ENCODE measurements at regions not wholly inside any gene's neighbourhood (a gene's known extent, or its start where the extent isn't known, plus 50 kb on each side); places are given as distances from the start of the nearest gene placed in this dataset.

DNA sequence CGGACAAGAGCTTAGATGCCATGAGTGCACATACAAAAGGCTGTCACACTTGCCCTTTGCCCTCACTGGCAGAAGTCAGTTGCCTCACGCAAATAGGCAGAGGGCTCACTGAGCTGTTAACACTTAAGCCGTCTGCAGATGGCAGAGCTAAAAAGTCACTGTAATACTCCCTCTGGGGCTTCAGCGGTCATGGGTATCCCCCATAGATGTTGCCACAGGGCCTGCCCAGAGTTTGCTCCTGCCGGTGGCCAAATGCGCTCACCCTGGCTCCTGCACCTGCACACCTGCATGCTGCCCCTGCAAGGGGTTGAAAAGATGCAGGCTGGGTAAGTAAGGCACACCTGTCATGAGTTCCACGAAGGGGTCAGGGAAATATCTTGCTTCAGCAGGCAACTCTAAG lies 741.5 kb downstream of the EDEM1 start:
- intact Hi-C loops (cut with micrococcal nuclease) (no loop called here), in situ Hi-C loops (cut with MboI) (no loop called here)
- Histone ChIP-seq H4K20me1 (replicated peaks; ENCODE audit: control insufficient read depth, insufficient read depth, low read length) (no peaks in the 10 kb centered on the region), H3K9ac (ENCODE audit: insufficient read depth in 1 of 2, low read depth in 2 of 2, low read length in 2 of 2) (no peak overlapping the region), H3K9me1 (ENCODE audit: control insufficient read depth, insufficient read depth, low read length) (no peaks in the 10 kb centered on the region), H3K79me2 (ENCODE audit: control insufficient read depth, insufficient read depth, low read length) (no peaks in the 10 kb centered on the region), H3K9me3 (replicated peaks; ENCODE audit: control insufficient read depth, insufficient read depth, low read depth, low read length) (no peaks in the 10 kb centered on the region), H3K27ac (ENCODE audit: extremely low read depth, low read depth, low read length) (no peak overlapping the region), H2AFZ (ENCODE audit: low read depth, low read length) (no peak overlapping the region), H3K4me2 (ENCODE audit: insufficient read depth, low read length) (no peak overlapping the region), H3K27me3 (ENCODE audit: control insufficient read depth in 2 of 2, insufficient read depth in 2 of 2, low read length in 2 of 2) (no peaks in the 10 kb centered on the region), H3K4me3 (no peak overlapping the region), H3K4me1 (replicated peaks in 1 of 2; ENCODE audit: control insufficient read depth in 2 of 2, insufficient read depth in 2 of 2, low read length in 2 of 2) (no peaks in the 10 kb centered on the region), H3K36me3 (ENCODE audit: control insufficient read depth, insufficient read depth, low read length) (no peaks in the 10 kb centered on the region)
- ATAC-seq = no peak
- no peak for DNase-seq (ENCODE audit: extremely low read depth in 1 of 4, low spot score in 3 of 4)
- no TSS peak for BruUV-seq (replicated peaks)
- POLR2A ChIA-PET = interaction anchor here (0.7 to 1.0 kb wide), 2 partner anchors 15 to 371 kb away, joined by 3 read pairs; no protein-coding TSS in a partner anchor
- no peak for FAIRE-seq
- WGBS (ENCODE audit: insufficient coverage, low coverage, missing lambda C conversion rate) = under 1% methylated on average over 7 of the region's 7 CpGs
- CTCF ChIA-PET (ENCODE audit: low intra/inter-chr PET ratio) = no interaction called here
- TF ChIP-seq ZNF232 (CRISPR knock-in tag; IDR thresholded peaks at IDR 0.05) (no peak), BRF1 (IDR thresholded peaks at IDR 0.05; ENCODE audit: borderline replicate concordance, extremely low read depth, insufficient read length) (no peak), MECOM (CRISPR knock-in tag; IDR thresholded peaks at IDR 0.05) (no peak), MCM3 (IDR thresholded peaks at IDR 0.05) (no peak), MTA2 (IDR thresholded peaks at IDR 0.05; ENCODE audit: low read depth) (no peak), ZBTB1 (CRISPR knock-in tag; IDR thresholded peaks at IDR 0.05; ENCODE audit: borderline replicate concordance, low read depth) (no peak), GATAD2B (IDR thresholded peaks at IDR 0.05; ENCODE audit: borderline replicate concordance) (no peak), U2AF1 (optimal IDR thresholded peaks at IDR 0.05; ENCODE audit: low read depth, low read length) (no peak), WHSC1 (IDR thresholded peaks at IDR 0.05; ENCODE audit: low read length) (no peak)
- TF ChIP-seq, protein P1, sequence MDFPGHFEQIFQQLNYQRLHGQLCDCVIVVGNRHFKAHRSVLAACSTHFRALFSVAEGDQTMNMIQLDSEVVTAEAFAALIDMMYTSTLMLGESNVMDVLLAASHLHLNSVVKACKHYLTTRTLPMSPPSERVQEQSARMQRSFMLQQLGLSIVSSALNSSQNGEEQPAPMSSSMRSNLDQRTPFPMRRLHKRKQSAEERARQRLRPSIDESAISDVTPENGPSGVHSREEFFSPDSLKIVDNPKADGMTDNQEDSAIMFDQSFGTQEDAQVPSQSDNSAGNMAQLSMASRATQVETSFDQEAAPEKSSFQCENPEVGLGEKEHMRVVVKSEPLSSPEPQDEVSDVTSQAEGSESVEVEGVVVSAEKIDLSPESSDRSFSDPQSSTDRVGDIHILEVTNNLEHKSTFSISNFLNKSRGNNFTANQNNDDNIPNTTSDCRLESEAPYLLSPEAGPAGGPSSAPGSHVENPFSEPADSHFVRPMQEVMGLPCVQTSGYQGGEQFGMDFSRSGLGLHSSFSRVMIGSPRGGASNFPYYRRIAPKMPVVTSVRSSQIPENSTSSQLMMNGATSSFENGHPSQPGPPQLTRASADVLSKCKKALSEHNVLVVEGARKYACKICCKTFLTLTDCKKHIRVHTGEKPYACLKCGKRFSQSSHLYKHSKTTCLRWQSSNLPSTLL (IDR thresholded peaks at IDR 0.05) = no peak
- TF ChIP-seq, protein P2, sequence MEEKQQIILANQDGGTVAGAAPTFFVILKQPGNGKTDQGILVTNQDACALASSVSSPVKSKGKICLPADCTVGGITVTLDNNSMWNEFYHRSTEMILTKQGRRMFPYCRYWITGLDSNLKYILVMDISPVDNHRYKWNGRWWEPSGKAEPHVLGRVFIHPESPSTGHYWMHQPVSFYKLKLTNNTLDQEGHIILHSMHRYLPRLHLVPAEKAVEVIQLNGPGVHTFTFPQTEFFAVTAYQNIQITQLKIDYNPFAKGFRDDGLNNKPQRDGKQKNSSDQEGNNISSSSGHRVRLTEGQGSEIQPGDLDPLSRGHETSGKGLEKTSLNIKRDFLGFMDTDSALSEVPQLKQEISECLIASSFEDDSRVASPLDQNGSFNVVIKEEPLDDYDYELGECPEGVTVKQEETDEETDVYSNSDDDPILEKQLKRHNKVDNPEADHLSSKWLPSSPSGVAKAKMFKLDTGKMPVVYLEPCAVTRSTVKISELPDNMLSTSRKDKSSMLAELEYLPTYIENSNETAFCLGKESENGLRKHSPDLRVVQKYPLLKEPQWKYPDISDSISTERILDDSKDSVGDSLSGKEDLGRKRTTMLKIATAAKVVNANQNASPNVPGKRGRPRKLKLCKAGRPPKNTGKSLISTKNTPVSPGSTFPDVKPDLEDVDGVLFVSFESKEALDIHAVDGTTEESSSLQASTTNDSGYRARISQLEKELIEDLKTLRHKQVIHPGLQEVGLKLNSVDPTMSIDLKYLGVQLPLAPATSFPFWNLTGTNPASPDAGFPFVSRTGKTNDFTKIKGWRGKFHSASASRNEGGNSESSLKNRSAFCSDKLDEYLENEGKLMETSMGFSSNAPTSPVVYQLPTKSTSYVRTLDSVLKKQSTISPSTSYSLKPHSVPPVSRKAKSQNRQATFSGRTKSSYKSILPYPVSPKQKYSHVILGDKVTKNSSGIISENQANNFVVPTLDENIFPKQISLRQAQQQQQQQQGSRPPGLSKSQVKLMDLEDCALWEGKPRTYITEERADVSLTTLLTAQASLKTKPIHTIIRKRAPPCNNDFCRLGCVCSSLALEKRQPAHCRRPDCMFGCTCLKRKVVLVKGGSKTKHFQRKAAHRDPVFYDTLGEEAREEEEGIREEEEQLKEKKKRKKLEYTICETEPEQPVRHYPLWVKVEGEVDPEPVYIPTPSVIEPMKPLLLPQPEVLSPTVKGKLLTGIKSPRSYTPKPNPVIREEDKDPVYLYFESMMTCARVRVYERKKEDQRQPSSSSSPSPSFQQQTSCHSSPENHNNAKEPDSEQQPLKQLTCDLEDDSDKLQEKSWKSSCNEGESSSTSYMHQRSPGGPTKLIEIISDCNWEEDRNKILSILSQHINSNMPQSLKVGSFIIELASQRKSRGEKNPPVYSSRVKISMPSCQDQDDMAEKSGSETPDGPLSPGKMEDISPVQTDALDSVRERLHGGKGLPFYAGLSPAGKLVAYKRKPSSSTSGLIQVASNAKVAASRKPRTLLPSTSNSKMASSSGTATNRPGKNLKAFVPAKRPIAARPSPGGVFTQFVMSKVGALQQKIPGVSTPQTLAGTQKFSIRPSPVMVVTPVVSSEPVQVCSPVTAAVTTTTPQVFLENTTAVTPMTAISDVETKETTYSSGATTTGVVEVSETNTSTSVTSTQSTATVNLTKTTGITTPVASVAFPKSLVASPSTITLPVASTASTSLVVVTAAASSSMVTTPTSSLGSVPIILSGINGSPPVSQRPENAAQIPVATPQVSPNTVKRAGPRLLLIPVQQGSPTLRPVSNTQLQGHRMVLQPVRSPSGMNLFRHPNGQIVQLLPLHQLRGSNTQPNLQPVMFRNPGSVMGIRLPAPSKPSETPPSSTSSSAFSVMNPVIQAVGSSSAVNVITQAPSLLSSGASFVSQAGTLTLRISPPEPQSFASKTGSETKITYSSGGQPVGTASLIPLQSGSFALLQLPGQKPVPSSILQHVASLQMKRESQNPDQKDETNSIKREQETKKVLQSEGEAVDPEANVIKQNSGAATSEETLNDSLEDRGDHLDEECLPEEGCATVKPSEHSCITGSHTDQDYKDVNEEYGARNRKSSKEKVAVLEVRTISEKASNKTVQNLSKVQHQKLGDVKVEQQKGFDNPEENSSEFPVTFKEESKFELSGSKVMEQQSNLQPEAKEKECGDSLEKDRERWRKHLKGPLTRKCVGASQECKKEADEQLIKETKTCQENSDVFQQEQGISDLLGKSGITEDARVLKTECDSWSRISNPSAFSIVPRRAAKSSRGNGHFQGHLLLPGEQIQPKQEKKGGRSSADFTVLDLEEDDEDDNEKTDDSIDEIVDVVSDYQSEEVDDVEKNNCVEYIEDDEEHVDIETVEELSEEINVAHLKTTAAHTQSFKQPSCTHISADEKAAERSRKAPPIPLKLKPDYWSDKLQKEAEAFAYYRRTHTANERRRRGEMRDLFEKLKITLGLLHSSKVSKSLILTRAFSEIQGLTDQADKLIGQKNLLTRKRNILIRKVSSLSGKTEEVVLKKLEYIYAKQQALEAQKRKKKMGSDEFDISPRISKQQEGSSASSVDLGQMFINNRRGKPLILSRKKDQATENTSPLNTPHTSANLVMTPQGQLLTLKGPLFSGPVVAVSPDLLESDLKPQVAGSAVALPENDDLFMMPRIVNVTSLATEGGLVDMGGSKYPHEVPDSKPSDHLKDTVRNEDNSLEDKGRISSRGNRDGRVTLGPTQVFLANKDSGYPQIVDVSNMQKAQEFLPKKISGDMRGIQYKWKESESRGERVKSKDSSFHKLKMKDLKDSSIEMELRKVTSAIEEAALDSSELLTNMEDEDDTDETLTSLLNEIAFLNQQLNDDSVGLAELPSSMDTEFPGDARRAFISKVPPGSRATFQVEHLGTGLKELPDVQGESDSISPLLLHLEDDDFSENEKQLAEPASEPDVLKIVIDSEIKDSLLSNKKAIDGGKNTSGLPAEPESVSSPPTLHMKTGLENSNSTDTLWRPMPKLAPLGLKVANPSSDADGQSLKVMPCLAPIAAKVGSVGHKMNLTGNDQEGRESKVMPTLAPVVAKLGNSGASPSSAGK (IDR thresholded peaks at IDR 0.05) = no peak
